ENCODE measurements at regions not wholly inside any gene's neighbourhood (a gene's known extent, or its start where the extent isn't known, plus 50 kb on each side); places are given as distances from the start of the nearest gene placed in this dataset.

- TF ChIP-seq EZH2 (IDR thresholded peaks at IDR 0.05; ENCODE audit: insufficient read depth, poor library complexity, severe bottlenecking) (no peak), EZH2phosphoT487 (IDR thresholded peaks at IDR 0.05; ENCODE audit: insufficient read depth, low read depth) (no peak)
Observed at GRCh38 chr2:116680256-116680936, 1134.1 kb upstream of the DDX18 start.
